Right cardiac atrium (tissue), 5 donors: ENCODE measurements at regions not wholly inside any gene's neighbourhood (a gene's known extent, or its start where the extent isn't known, plus 50 kb on each side); places are given as distances from the start of the nearest gene placed in this dataset.

ENCODE experiments used
- ATAC-seq, 2 donors: fragments of 200-7000 bp; cut with Tn5 transposase; one replicate each; pipeline versions ENCODE4 v1.8.0 to v1.9.1; 2020; ENCODE audit warnings: moderate library complexity in 2 of 2, mild to moderate bottlenecking in 1 of 2
- DNase-seq, 3 donors: peaks; one replicate each; pipeline ENCODE4 v3.0.0-alpha.2; 2020
- H3K27ac ChIP-seq: one replicate; pipeline ENCODE4 v1.5.1; 2013; ENCODE audit warnings: mild to moderate bottlenecking, low read length, control low read depth, moderate library complexity
- H3K27me3 ChIP-seq: one replicate; pipeline ENCODE4 v1.6.1; 2013; ENCODE audit not compliant: control insufficient read depth, insufficient read depth
- H3K4me1 ChIP-seq: one replicate; pipeline ENCODE4 v1.6.1; 2013; ENCODE audit warnings: low read length; ENCODE audit not compliant: control insufficient read depth, insufficient read depth
- H3K4me3 ChIP-seq: one replicate; pipeline ENCODE4 v1.5.1; 2013; ENCODE audit warnings: low read length, control low read depth
- H3K9me3 ChIP-seq: one replicate; pipeline ENCODE4 v1.6.1; 2013; ENCODE audit warnings: low read length; ENCODE audit not compliant: control insufficient read depth
- WGBS: extraction: QIAGEN DNeasy Blood & Tissue Kit; methylation state at CpG from one replicate; pipeline ENCODE4 v1.1.7; 2013; 5-methylcytosine and 5-hydroxymethylcytosine counted together
- intact Hi-C, 4 donors: fragments of 100-400 bp; cut with DNase I; formaldehyde crosslinking; loops; one replicate each; pipeline versions ENCODE4 v1.11.0 to v1.14.0; 2022 to 2023
- donor health status: healthy with polysubstance abuse.
- donor health status: DM: no; HTN: yes; CAD: no.
- donor health status: DM: no; HTN: no; CAD: no.
- donor health status: DM: no; HTN: yes; CAD: no; lungs with severe emphysema.
- donor health status: DM: yes; HTN: yes; CAD: no.

DNA sequence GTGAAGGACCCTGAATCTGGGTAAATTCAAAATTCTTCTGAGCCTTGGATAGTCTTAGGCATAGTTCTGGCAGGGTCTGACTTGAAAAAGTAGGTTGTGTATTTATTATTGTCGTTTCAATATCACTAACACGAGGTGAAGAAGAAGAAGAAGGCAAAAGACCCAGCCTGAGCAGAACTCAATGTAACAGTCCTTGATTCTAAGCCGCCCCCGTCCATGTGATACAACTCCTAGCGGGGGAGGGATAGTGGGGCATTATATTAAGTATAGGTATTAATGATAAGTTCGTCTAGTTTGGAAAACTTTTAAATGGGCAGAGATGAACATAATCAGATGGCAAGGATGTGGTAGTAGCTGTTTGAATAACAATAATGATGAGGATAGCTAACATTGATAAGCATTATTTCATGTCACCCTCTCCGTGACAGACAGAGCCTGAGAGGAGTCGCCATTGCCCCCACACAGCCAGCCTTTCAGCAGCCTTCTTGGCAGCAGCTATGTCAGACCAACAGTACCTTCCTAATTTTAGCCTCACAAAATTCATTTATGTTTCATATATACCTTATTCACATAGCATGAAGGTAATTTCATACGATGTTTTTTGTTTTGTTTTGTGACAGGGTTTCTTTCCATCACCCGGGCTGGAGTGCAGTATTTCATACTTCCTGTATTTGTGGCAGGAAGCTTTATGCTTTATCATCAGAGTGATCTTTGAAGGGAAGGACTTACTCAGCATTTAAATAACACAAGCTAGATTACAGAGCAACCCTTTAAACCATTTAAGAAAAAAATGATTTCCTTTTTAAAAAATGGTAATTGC is 64.4 kb upstream of the NPAS1 start:
- H3K27ac ChIP-seq: peak overlapping the region; percentile 67
- WGBS: 34% methylated on average over 10 of the region's 10 CpGs
- H3K9me3 ChIP-seq: no peaks in the 10 kb centered on the region
- peak in 1 of 2 donors; percentile 51 for ATAC-seq
- no peak for DNase-seq
- intact Hi-C loops: no loop called here
- H3K27me3 ChIP-seq: no peaks in the 10 kb centered on the region
- no peak overlapping the region for H3K4me3 ChIP-seq
- H3K4me1 ChIP-seq: peaks cover 25% of the 10 kb centered on the region

GRCh38 chr19:46955813-46956371 is 63.7 kb upstream of the NPAS1 start:
- H3K4me3 ChIP-seq: no peak overlapping the region
- no peak for ATAC-seq
- no peak for DNase-seq
- intact Hi-C loops: no loop called here
- H3K9me3 ChIP-seq: no peaks in the 10 kb centered on the region
- H3K4me1 ChIP-seq: peaks cover 19% of the 10 kb centered on the region
- no peak overlapping the region for H3K27ac ChIP-seq
- WGBS: 85% methylated on average over 6 of the region's 6 CpGs
- H3K27me3 ChIP-seq: no peaks in the 10 kb centered on the region

- Histone ChIP-seq H3K9me3 (no peaks in the 10 kb centered on the region), H3K27ac (no peak overlapping the region), H3K4me1 (peaks cover 17% of the 10 kb centered on the region), H3K27me3 (no peaks in the 10 kb centered on the region), H3K4me3 (no peak overlapping the region)
- intact Hi-C loops: no loop called here
- ATAC-seq (no peak), DNase-seq (no peak)
- 64% methylated on average over 6 of the region's 6 CpGs for WGBS
Measured at GRCh38 chr19:46958532-46958931, 61.1 kb upstream of the NPAS1 start.

- DNase-seq (no peak), ATAC-seq (no peak)
- WGBS: 98% methylated on average over 5 of the region's 5 CpGs
- Histone ChIP-seq H3K27ac (no peak overlapping the region), H3K9me3 (no peaks in the 10 kb centered on the region), H3K4me3 (no peak overlapping the region), H3K4me1 (peaks cover 8% of the 10 kb centered on the region), H3K27me3 (no peaks in the 10 kb centered on the region)
- intact Hi-C loops: no loop called here
Measured at GRCh38 chr19:46959894-46960556, 59.6 kb upstream of the NPAS1 start.

GRCh38 chr19:46962030-46962570 is 57.5 kb upstream of the NPAS1 start:
- DNase-seq: no peak
- no peak overlapping the region for H3K4me3 ChIP-seq
- H3K27me3 ChIP-seq: no peaks in the 10 kb centered on the region
- no peak for ATAC-seq
- H3K27ac ChIP-seq: no peak overlapping the region
- H3K4me1 ChIP-seq: peaks cover 9% of the 10 kb centered on the region
- intact Hi-C loops: no loop called here
- WGBS: 68% methylated on average over 2 of the region's 2 CpGs
- H3K9me3 ChIP-seq: no peaks in the 10 kb centered on the region

DNA sequence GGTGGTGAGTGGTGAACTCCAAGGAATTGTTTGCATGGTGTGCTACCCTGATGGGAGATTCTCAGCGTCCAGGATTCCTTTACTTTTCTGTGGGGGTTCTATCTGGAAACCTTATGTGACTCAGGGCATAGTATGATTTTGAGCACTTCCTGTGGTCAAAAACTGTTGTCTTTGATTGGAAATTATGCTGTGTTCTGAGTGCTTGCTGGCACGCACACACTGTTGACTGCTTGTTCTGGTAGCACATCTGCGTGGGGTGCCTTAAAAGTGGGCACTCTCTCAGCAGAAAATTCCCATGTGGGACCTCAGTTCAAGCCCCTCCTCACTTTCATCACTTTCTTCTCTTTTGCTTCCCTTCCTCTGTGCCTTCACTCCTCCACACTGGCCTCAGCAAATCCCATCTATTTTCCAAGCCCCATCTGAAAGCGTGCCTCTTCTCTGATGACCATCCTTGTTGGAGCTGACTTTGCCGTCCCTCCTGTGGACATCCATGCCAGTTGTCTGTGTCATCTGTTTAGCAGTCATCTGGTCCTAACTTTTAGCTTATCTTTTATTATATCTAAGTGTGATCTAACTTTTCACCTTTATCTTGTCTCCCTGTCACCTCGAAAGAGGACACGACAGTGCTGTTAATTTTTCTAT is 56.4 kb upstream of the NPAS1 start:
- 69% methylated on average over 7 of the region's 7 CpGs for WGBS
- no peak for DNase-seq
- Histone ChIP-seq H3K9me3 (no peaks in the 10 kb centered on the region), H3K4me1 (peaks cover 16% of the 10 kb centered on the region), H3K4me3 (no peak overlapping the region), H3K27ac (peak overlapping the region; percentile 7), H3K27me3 (no peaks in the 10 kb centered on the region)
- ATAC-seq: no peak
- intact Hi-C loops: no loop called here

GRCh38 chr19:46967578-46968032 is 52.0 kb upstream of the NPAS1 start:
- Histone ChIP-seq H3K27ac (peak overlapping the region; percentile 92), H3K4me3 (no peak overlapping the region), H3K27me3 (no peaks in the 10 kb centered on the region), H3K4me1 (peaks cover 21% of the 10 kb centered on the region), H3K9me3 (no peaks in the 10 kb centered on the region)
- 15% methylated on average over 8 of the region's 8 CpGs for WGBS
- ATAC-seq (peak; percentile 93 to 94), DNase-seq (peak; percentile 85 to 95 (median 91))
- intact Hi-C loops: no loop called here
